Retina (tissue), 1 donor: ENCODE measurements at regions not wholly inside any gene's neighbourhood (a gene's known extent, or its start where the extent isn't known, plus 50 kb on each side); places are given as distances from the start of the nearest gene placed in this dataset.
"Not testable (repeated sequence)": the region's sequence is repeated elsewhere in the genome, so short reads cannot be mapped to it uniquely, and the experiment has no call there.

ENCODE experiments used
- DNase-seq: peaks from one replicate; pipeline ENCODE4 v3.0.0-alpha.2; 2016

DNA sequence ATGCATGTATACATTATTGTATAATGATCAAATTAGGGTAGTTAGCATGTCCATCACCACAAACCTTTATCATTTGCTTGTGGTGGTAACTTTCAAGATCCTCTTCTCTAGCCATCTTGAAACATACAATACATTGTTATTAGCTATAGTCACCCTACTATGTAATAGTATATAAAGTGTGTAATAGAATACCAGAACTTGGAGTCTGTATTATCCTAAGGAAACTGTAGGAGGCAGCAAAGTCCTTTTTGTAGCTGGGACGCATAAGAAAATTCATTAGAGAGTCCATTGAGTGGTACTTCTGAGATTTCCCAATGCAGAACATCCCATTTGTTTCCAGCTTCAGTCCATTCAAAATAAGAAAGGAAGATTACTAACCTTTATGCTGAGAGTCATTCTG is 325.9 kb upstream of the LRFN5 start:
- no peak for DNase-seq

DNA sequence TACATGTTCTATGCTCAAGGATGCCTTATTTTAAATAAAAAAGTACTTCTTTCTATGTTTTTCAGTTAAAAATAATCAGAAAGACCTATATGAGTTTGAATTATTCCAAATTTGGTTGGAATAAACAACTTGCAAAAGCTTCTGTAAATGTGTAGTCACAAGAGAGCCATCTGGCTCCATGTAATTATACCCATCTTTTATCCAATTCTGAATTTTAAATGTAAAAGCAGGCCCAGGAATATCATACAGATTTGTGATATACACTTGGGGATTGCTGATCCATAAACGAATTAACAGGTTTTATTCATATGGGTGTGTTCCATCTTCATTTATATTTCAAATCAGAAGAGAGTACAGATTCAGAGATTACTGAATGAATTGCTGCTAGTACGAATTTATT is 329.2 kb upstream of the LRFN5 start:
- DNase-seq: no peak

DNA sequence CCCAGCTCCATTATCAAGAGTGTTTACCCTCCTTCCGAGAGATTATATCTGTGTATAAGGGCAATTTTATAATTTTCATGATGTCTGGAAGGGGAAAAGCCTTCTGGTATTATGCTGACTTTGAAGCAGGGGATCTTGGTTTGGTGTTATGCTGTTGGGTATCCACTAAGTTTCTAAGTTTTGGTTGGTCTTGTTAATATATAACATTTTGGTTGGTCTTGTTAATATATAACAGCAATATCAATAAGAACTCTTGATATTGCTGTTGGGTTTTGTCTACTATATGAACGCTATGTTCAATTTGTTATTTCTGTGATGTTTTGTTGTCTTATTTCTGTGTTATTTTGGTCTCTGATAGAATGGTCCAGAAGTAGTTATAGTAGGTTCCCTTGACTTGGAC is 349.2 kb upstream of the LRFN5 start:
- DNase-seq: no peak

DNA sequence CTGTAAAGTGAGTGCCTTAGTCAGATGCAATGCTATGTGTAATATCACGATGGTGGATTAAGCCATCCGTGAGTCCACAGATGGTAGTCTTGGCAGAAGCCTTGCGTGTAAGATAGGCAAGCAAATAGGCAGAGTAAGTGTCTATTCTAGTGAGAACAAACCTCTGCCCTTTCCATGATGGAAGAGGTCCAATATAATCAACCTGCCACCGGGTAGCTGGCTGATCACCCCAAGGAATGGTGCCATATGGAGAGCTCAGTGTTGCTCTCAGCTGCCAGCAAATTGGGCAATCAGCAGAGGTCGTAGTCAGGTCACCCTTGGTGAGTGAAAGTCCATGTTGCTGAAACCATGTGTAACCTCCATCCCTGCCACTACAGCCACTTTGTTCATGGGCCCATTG is 371.2 kb upstream of the LRFN5 start:
- DNase-seq: no peak

DNA sequence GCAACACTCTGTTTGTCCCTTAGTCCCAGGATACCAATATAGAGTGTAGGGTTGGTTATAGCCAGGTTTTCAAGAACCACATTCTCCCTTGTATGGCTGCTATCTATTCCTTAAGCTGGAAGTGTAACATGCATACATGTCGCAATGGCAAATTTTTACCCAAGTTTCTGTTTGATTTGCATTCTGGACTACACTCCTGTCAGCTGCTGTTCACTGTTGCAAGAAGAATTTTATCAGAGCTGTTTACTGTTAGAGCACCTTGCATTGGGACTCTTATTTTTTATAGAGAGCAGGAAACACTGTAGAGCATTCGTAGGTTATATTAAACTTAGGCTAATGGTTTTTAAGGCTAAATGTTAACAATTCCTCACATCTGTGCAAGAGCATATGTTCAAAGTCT is 376.0 kb upstream of the LRFN5 start:
- no peak for DNase-seq

DNA sequence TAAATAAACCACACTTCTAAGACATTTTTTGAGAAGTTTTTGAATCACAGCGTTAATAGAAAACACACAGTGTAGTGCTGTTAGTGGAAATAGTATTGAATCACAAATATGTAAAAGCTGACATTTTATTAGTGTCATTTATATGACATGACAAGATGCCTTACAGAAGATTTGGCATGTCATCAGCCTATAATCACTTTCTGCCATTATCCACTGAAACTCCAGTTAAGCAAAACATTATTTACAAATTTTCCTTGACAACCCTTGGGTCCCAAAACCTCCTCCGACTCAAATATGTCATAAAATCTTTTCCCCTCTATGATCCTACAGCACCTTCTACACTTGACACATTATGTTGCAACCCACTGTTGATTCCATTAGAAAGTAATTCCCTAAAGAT is 376.9 kb upstream of the LRFN5 start:
- DNase-seq: no peak

DNA sequence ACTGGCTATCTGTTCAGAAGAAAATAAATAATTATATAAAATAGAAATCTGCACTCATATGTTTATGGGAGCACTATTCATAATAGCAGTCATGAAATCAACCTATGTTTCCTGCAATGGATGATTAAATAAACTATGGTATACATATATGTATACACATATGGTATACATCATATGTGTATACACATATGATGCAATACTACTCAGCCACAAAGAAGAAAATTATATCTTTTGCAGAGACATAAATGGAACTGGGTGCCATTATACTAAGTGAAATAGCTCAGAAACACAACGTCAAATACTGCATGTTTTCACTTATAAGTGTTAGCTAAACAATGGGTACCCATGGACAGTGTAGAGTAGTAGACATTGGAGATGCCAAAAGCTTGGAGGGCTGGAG is 381.2 kb upstream of the LRFN5 start:
- DNase-seq: no peak

DNA sequence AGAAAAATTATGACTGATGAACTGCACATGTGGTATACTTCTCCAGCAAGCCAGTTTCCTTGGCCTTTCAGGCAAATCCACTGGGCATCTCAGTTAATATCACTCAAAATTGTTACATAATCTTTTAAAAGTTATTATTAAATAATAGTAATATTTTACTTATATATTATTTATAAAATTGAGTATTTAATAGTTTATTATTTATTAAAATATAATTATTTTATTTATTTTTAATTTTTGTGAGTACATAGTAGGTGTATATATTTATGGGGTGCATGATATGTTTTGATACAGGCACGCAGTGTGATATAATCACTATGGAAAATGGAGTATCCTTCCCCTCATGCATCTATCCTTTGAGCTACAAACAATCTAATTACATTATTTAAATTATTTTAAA is 384.1 kb upstream of the LRFN5 start:
- no peak for DNase-seq

DNA sequence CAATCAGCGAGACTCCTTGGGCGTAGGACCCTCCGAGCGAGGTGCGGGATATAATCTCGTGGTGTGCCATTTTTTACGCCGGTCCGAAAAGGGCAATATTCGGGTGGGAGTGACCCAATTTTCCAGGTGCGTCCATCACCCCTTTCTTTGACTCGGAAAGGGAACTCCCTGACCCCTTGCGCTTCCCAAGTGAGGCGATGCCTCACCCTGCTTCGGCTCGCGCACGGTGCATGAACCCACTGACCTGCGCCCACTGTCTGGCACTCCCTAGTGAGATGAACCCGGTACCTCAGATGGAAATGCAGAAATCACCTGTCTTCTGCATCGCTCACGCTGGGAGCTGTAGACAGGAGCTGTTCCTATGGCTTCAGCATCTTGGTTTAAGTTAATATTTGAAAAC is 391.7 kb upstream of the LRFN5 start:
- not testable (repeated sequence) for DNase-seq

DNA sequence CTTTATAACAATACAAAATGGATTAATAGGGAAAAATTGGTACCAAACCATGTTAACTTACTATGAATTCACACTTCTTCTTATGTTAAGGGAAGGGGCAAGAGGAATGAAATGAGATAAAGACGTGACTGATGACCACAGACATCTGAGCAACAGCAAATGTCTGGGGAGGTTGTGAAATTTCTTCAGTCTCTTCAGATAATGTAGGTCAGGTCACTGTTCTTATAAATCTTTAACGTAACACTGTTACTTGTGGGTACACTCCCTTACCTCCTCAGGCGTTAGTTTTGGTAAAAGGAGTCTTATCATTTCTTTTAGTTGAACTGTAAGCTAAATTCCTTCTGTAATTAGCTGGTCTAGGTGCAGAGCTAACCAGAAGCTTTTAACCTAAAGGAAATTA is 405.0 kb upstream of the LRFN5 start:
- DNase-seq: no peak

DNA sequence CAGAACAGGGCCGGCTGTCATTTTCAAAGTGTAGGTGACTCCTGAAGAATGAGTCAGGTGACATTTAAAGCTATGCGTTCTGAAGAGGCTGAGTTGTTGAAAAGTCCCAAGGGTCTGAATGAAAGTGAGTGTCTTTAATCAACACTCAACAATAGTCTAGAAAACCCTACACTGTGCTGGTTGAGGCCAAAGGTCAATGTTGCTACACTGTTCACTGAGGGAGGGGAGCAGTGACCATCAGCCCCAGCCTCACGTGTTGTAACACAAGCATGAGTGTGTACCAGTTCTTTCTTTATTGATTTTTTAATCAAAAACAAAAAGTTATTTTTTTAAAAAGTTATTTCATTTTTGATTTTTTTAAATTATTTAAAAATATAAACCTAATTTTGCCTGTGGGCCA is 418.8 kb upstream of the LRFN5 start:
- no peak for DNase-seq

DNA sequence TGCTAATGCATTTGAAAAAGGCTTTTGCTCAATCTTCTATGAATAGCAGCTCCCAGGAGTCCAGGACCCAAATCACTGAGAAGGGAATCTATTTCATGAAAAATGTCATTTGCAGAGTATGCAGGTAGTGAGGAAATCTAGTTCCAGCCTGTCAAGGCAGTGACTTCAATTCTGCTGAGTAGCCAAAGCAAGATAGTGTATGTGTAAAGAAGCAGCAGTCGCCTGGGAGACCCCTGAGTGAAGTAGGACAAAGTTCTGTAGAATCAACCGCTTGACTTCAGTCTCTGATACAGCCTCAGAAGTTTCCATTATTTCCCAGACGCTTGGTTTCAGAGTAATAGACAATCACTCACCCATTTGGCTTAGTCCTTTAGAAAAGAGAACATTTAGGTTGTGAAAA is 435.6 kb upstream of the LRFN5 start:
- DNase-seq: peak; percentile 10

DNA sequence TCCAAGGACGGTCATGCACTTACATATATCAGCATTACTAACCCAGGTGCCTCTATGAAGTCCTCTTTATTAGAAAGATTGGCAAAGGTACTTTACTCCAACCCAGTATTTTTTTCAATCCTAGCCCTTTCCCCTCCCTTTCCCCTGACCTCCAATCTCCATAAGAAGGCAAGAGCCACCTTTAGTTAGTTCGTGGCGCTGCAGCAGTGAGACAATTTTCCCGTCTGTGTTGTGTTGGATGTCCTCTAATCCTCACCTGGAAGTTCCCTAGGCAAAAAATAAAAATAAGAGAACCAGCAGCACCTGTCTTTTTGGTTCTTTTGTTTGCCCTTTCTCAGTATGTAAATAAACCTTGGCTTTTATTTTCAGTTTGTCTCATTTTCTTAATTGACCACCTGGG is 439.6 kb upstream of the LRFN5 start:
- DNase-seq: no peak

DNA sequence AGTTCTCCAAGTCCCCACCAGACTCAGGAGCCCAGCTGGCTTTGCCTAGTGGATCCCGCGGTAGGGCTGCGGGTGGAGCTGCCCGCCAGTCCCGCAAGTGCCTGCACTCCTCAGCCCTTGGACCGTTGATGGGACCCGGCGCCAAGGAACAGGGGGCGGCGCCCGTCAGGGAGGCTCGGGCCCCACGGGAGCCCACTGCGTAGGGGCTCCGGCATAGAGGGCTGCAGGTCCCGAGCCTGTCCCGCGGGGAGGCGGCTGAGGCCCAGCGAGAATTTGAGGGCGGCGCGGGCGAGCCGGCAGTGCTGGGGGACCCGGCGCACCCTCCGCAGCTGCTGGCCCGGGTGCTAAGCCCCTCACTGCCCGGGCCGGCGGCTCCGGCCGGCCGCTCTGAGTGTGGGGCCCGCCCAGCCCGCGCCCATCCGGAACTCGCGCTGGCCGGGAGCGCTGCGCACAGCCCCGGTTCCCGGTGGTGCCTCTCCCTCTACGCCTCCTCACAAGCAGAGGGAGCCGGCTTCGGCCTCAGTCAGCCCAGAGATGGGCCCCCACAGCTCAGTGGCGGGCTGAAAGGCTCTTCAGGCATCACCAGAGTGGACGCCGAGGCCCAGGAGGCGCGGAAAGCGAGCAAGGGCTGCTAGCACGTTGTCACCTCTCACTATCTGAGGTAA is 452.4 kb upstream of the LRFN5 start:
- DNase-seq: no peak

DNA sequence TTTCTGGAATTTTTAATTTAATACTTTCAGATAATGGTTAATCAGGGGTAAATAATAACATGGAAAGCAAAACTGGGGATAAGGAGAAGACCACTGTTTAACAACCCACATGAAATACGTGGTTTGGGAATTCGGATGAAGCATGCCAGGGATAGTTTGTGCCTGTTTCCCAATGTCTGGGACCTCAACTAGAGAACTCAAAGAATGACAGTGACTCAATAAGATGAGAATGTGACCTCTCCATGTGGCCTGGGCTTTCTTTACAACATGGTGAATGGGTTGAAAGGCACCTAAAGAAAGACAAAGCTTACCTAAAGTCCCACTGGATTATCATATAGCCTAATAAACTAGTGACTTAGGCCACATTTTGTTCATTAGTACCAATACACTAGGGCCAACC is 460.3 kb upstream of the LRFN5 start:
- DNase-seq: no peak

DNA sequence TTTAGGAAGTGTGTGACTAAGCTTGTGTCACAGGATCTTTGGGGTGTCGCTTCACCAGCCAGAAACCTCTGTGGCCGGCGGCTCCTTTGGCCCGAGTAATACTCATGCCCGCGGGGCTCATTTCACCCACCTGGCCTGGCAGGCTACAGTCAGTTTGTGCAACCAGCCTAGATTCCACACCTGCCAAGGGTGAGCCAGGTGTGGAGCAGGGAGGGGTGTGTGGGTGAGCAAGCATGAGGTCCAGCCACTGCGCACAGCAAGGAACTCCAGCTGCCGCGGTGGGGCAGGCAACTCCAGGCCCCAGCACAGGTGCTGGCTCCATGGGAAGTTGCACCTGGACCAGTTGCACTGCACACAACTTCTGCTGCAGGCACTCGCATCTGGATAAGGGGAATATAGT is 462.3 kb upstream of the LRFN5 start:
- no peak for DNase-seq

DNA sequence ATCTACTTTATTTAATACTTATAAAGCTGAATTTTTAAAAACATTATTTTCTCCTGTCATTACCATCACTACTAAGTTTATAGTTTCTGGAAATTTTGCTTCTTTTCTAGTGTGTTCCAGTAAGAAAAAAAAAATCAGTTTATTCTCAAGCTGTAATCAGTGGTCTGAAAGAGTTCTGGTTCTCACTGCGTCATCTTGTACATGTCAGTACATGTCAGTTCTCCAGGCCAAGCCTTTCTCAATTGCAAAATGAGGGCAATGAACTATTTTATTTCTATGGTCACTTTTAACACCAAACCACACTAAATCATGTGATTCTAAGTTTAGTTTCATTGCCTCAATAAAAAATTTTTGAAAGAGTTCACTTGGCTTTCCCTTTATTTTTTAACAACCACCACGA is 468.9 kb upstream of the LRFN5 start:
- no peak for DNase-seq

DNA sequence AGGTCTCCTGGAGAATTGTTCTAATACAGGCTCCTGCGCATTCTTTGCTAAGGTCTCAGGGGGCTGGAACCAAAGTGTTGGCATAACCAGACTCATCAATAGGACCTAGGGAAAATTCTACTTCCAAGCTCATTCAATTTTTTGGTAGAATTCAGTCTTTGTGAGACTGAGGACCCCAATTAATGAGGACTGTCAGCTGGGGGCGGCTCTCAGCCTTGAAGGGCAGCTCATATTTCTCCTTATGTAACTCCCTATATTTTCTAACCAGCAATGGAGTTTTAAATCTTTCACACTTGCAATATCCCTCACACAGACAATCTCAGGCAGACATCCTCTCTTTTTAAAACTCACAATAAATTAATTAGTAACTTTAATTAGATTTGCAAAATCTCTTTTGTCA is 476.4 kb upstream of the LRFN5 start:
- no peak for DNase-seq

DNA sequence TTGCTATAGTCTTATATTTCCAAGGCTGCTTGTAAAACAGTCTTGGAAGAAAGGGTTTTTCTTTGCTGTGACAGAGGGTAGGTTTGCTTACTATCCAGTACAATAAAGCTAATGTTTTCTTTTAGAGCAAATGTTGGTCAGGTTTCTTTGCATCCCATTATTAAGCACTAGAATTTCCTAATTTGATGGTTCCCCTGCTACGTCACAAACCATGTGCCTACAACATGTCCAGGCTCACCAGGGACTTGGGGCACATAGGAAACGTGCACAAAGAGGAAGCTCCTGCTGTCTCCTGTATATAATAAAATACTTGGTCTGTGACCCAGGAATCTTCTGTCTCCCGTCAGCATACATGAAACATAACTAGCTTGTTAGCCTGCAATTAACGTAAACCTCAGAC is 486.3 kb upstream of the LRFN5 start:
- DNase-seq: no peak

DNA sequence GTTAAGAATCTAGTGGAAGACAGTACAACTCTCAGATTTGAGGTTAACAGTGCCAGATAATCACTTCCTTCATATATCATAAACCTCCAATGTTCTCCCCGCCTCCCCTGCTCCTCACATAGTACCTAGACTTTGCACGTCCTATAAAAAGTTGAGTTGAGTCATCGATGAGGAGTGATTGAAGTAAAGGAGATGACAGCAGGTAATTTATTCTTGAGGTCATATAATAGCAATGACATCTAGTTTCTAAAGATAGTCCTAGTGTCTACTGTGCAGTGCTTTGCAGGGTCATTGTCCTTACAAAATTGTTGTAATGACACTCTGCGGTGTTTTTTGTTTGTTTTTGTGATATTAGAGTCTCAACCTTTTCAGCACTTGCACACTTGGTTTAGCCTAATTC is 510.5 kb upstream of the LRFN5 start:
- DNase-seq: no peak

DNA sequence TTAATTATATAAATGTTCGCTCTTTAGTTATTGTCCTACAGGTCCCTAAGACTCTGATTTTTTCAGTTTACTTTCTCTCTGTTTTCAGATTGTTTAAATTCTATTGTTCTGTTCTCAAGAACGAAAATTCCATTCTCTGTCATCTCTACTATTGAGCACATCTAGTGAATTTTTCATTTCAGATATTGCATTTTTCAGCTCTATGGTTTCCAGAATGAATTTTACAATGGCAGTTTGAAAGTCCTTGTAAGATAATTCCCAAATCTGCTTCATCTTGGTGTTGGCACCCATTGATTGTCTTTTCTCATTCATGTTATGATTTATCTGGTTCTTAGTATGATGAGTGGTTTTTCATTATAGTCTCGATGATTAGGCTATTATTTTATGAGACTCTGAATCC is 519.6 kb upstream of the LRFN5 start:
- no peak for DNase-seq

DNA sequence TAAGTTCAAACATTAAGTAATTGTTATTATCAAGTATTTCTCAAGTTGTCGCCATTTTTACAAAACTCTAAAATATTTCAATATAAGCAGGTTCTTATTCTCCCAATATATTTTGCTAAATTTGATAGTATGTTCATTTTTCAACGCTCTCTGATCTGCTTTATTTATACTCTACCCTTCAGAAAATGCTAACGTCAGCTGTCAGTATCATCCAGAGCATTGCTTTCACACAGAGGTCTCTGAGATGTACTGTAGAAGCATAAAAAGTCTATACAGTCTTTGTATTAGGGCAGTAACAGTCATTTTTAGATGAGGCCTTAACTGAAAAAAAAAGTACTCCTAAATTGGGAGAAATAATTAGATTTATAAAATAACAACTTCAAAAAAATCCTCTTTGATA is 533.1 kb upstream of the LRFN5 start:
- no peak for DNase-seq

DNA sequence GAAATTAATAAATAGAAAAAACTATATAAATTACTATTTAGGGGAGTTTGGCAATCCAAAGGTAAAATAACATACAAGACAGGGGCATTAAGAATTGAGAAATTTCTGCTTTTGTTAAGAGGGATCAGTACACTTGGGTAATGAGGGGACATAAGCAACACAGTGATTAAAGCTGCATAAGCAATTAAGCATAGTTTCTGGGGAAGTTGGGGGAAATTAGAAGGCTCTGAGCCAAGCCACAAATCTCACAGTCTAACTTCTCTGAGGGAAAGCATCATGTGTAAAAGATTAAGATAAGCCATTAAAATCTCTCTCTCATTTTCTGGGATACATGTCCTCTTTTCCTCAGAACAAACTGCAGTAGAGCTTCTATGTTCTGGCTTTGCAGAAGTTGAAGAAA is 533.9 kb upstream of the LRFN5 start:
- no peak for DNase-seq

DNA sequence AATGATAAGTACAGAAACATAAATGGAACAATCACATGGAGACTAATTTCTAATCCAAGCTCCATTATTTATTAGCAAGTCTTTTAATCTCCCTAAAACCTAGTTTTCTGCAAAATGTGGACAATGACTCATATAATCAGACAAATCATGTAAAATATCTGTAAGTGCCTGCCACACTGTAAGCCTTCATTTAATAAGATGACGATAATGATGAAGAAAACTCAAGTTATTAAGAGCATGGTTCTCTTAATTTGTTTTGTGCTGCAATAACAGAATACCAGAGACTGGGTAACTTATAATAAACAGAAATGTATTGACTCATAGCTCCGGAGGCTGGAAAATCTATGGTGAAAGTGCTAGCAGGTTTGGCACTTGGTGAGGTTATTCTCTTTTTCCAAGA is 535.3 kb upstream of the LRFN5 start:
- DNase-seq: no peak

DNA sequence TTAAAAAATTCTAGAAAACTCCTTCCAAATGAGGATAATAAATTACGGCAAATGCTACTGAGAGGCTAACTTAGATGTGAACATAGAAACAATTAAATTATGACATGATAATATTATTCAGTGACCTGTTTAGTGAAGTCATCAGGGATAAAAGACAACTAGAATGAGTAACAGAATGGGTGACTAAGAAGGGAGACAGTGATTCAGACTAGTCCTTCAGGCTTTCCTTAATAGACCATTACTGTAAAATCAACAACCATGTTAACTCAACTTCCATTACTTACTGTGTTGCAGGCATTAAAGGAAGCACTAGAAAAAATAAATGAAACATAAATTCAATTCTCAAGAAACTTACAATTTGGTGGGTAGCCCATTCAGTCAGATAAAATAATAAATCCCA is 543.9 kb upstream of the LRFN5 start:
- no peak for DNase-seq

DNA sequence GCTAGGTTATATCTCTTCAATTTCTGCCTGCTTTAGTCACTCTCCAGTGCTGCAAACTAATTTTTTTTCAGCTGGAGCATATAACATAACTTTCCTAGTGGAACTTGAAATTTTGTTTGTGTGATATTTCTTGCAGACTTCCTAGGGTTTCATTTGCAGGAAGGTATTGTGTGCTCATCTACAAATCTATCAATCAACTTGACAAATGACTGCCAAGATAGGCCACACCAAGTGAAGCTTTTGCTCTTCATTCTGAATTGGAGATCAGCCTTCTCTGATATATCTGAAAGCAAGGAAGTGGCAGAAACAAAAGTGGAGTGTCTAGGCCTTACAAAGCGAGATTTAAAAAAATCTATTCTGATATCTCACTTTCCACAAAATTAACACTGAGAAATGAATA is 551.1 kb upstream of the LRFN5 start:
- no peak for DNase-seq
